ENCODE measurements at regions not wholly inside any gene's neighbourhood (a gene's known extent, or its start where the extent isn't known, plus 50 kb on each side); places are given as distances from the start of the nearest gene placed in this dataset.
A peak's percentile ranks its signal among the peaks of the same experiment; 100 is the strongest.
"Not testable (repeated sequence)": the region's sequence is repeated elsewhere in the genome, so short reads cannot be mapped to it uniquely, and the experiment has no call there.

DNA sequence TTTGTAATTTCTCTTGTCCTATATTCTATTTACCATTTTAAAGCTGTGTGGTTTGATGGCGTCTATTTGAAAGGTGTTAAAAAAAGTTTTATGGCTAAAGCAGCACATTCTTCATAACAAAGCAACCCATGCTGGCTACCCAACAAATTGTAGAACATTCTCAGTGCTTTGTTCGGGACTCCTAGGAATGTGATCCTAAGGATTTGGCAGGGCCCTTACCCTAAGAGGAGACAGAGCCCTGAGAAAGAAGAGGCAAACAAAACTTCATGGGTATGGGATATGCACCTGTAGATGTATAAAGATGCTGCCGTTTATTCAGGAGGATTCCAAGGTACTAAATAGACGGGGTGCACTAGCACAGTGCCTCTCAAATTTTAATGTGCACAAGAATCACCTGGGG lies 370.8 kb upstream of the DIPK2B start:
- DNase-seq (ENCODE audit: low spot score), result no peak

- no peak for DNase-seq (ENCODE audit: low spot score)
Observed at GRCh38 chrX:45566456-45566855, 365.8 kb upstream of the DIPK2B start.

DNA sequence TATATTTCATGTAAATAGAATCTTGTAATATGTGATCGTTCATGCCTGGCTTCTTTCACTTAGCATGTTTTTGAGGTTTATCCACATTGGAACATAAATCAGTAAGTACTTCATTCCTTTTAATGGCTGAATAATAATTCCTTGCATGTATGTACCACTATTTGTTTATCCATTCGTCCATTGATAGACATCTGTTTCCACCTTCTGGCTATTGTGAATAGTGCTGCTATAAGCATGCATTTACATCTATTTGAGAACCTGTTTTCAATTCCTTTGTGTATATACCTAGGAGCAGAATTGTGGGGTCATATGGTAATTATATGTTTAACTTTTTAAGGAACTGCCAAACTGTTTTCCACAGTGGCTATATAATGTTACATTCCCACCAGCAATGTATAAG lies 356.7 kb upstream of the DIPK2B start:
- no peak for DNase-seq (ENCODE audit: low spot score)

GRCh38 chrX:45554736-45555135 lies 354.1 kb upstream of the DIPK2B start:
- no peak for DNase-seq (ENCODE audit: low spot score)

DNA sequence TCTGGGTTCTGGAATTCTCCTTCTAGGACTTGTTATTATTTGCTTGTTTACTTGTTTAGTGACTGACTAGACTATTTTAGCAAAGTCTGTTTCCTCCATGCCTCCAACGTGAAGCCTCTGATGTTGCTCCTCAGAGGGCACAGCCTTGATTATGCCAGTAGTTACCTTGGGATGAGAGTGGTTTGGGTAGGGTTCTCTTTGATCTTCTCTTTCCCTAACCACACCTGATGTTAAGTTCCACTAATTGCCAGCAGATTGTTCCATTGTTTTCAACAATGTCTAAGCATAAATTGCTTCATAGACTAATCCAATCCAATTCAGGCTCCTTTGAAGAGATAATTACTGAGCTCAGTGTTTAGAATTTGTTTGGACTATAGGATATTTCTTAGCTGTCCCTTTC lies 352.7 kb upstream of the DIPK2B start:
- no peak for DNase-seq (ENCODE audit: low spot score)

DNA sequence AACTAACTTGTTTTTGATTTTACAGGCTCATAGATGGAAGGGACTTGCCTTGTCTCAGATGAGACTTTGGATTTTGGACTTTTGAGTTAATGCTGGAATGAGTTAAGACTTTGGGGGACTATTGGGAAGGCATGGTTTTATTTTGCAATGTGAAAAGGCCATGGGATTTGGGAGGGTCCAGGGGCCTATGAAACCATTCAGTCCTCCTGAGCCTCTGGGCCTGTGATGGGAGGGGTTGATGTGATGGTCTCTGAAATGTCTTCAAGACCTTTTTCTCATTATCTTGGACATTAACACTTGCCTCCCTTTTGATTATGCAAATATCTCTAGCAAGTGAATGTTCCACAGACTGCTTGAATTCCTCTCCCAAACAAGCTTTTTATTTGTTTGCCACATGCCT lies 346.0 kb upstream of the DIPK2B start:
- DNase-seq (ENCODE audit: low spot score), result not testable (repeated sequence)

- DNase-seq (ENCODE audit: low spot score), result no peak
Observed at GRCh38 chrX:45540181-45540580, 339.5 kb upstream of the DIPK2B start.

GRCh38 chrX:45537936-45538335 lies 337.3 kb upstream of the DIPK2B start:
- no peak for DNase-seq (ENCODE audit: low spot score)

GRCh38 chrX:45527834-45528233 lies 327.2 kb upstream of the DIPK2B start:
- no peak for DNase-seq (ENCODE audit: low spot score)

DNA sequence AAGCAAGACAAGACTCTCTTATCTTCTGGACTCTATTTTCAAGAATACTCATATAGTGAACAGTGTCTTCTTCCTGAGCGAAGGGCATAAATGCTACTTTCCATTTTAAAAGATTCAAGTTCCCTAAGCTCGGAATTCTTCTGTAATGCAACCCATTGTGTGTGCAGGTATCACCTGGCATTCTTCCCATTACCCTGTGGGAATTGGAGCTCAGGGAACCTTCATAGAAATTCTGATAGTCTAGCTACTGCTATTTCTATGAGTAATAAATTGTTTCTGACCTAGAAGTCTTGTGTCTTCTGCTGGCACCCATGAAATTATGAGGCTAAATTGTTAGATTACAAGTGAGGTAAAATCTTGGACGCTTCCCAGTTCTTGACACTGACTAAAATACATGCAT lies 324.1 kb upstream of the DIPK2B start:
- no peak for DNase-seq (ENCODE audit: low spot score)

DNA sequence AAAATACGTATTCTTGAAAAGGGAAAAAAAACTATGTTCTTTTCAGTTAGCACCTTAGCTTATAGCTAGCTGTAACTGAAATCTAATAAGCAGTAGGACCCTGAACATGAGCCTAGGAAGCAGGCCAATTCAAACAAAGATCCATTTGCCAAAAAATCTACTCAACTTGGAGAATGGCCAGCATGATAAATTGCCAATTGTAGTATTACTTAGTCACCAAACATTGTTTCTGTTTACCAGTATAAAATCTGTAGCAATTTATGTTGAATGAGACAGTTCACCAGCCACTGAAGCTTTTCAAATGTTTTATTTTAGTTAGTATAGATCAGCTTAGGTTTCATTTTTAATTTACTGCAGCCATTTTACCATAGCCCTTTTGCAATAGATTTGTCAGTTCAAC lies 323.6 kb upstream of the DIPK2B start:
- DNase-seq (ENCODE audit: low spot score), result no peak

- no peak for DNase-seq (ENCODE audit: low spot score)
Observed at GRCh38 chrX:45518552-45518951, 317.9 kb upstream of the DIPK2B start.

DNA sequence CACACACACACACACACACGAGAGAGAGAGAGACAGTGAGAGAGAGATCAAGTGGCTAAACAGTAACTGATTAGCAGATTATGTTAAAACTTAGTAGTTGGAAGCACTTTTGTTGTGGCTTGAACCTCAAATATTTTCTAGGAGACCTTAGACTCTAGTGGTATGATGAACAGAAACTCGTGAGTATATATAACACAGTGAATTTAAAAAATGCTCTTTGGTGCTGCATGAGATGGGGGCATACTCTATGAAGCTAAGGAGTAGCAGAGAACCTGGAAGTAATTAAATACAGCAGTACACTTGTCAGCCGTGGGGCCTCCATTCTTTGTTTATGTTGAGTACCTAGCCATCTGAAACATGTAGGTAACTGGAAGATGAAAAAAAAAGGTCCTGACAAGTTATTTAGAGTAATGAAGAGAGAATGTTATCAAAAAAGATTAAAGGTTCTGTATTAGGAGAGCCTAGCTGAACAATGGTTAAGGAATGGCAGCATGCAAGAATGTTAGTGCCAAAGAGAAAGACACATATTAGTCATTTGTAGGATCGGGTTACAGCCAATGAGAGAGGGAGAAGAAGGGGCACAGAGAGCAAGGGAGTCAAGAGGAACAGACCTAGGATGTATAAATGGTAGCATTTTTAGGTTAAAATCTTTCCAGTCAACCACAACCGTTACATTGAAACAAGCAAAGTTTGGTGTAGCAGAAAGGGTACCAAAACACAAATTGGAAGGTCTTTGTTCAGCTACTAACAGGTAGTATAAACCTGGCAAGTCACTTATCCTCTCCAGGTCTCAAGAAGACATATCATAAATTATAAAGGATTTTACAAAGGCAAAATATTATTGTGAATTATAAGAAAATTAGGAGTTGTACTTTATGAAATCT lies 316.7 kb upstream of the DIPK2B start:
- no peak for DNase-seq (ENCODE audit: low spot score)

GRCh38 chrX:45515262-45516215 lies 314.9 kb upstream of the DIPK2B start:
- peak; percentile 22 for DNase-seq (ENCODE audit: low spot score)

GRCh38 chrX:45513042-45513441 lies 312.4 kb upstream of the DIPK2B start:
- DNase-seq (ENCODE audit: low spot score), result no peak

GRCh38 chrX:45508454-45508853 lies 307.8 kb upstream of the DIPK2B start:
- DNase-seq (ENCODE audit: low spot score), result no peak

- DNase-seq (ENCODE audit: low spot score), result no peak
Observed at GRCh38 chrX:45506149-45506730, 305.6 kb upstream of the DIPK2B start.

GRCh38 chrX:45505214-45505613 lies 304.5 kb upstream of the DIPK2B start:
- no peak for DNase-seq (ENCODE audit: low spot score)

DNA sequence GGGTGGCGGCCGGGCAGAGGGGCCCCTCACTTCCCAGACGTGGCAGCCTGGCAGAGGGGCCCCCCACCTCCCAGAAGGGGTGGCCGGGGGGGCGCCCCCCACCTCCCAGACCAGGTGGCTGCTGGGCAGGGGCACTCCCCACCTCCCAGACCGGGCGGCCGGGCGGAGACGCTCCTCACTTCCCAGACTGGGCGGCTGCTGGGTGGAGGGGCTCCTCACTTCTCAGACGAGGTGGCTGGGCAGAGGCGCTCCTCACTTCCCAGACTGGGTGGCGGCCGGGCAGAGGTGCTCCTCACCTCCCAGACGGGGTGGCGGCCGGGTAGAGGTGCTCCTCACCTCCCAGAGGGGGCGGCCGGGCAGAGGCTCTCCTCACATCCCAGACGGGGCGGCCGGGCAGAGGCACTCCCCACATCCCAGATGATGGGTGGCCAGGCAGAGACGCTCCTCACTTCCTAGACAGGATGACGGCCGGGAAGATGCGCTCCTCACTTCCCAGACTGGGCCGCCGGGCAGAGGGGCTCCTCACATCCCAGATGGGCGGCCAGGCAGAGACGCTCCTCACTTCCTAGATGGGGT lies 303.2 kb upstream of the DIPK2B start:
- not testable (repeated sequence) for DNase-seq (ENCODE audit: low spot score)

- DNase-seq (ENCODE audit: low spot score), result no peak
Observed at GRCh38 chrX:45502396-45502795, 301.7 kb upstream of the DIPK2B start.

DNA sequence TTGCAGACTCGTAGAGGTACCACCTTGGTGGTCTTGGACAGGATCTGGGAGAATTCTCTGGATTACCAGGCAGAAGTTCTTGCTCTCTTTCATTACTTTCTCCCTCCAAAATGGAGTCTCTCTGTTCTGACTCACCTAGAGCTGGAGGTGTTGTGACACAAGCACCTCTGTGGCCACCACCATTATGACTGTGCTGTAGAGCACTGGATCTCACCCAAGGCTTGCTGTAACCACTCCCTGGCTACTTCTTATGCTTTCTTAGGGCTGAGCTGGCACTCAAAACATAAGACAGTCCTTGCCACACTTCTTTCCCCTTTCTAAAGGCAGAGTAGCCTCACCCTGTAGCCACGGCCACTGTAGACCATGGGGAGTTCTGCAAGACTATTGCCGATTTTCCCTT lies 296.6 kb upstream of the DIPK2B start:
- no peak for DNase-seq (ENCODE audit: low spot score)

GRCh38 chrX:45485719-45486118 lies 285.0 kb upstream of the DIPK2B start:
- no peak for DNase-seq (ENCODE audit: low spot score)
